ENCODE measurements at regions not wholly inside any gene's neighbourhood (a gene's known extent, or its start where the extent isn't known, plus 50 kb on each side); places are given as distances from the start of the nearest gene placed in this dataset.

GRCh38 chrX:110938977-110939732 lies 143.5 kb upstream of the CHRDL1 start:
- Histone ChIP-seq H3K27ac (no peak overlapping the region), H3K79me2 (ENCODE audit: low read depth) (no peaks in the 10 kb centered on the region), H3K36me3 (ENCODE audit: low read depth) (no peaks in the 10 kb centered on the region), H3K9me2 (ENCODE audit: insufficient read depth) (no peaks in the 10 kb centered on the region), H3K9me3 (ENCODE audit: insufficient read depth, low read depth) (no peaks in the 10 kb centered on the region; the same call in 1 of the 2 replicates), H2AFZ (no peak overlapping the region), H3K27me3 (ENCODE audit: insufficient read depth, low read depth) (peaks cover 11% of the 10 kb centered on the region), H3F3A (ENCODE audit: insufficient read depth, low read depth) (no peaks in the 10 kb centered on the region), H3K4me1 (replicated peaks; ENCODE audit: insufficient read depth) (no peaks in the 10 kb centered on the region), H3K4me2 (no peak overlapping the region), H4K20me1 (ENCODE audit: insufficient read depth) (no peaks in the 10 kb centered on the region), H3K4me3 (no peak overlapping the region)
- TF ChIP-seq EZH2 (IDR thresholded peaks at IDR 0.05; ENCODE audit: low read depth): no peak
- TF ChIP-seq, protein P1, sequence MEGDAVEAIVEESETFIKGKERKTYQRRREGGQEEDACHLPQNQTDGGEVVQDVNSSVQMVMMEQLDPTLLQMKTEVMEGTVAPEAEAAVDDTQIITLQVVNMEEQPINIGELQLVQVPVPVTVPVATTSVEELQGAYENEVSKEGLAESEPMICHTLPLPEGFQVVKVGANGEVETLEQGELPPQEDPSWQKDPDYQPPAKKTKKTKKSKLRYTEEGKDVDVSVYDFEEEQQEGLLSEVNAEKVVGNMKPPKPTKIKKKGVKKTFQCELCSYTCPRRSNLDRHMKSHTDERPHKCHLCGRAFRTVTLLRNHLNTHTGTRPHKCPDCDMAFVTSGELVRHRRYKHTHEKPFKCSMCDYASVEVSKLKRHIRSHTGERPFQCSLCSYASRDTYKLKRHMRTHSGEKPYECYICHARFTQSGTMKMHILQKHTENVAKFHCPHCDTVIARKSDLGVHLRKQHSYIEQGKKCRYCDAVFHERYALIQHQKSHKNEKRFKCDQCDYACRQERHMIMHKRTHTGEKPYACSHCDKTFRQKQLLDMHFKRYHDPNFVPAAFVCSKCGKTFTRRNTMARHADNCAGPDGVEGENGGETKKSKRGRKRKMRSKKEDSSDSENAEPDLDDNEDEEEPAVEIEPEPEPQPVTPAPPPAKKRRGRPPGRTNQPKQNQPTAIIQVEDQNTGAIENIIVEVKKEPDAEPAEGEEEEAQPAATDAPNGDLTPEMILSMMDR (conservative IDR thresholded peaks at IDR 0.05): no peak
- DNase-seq: no peak
- intact Hi-C loops (cut with micrococcal nuclease; ENCODE audit: unreplicated experiment): no loop called here
- ChIA-PET CTCF (no interaction called here), POLR2A (ENCODE audit: unreplicated experiment) (no interaction called here)
- no TSS peak for BruUV-seq (replicated peaks)

- Histone ChIP-seq H3K36me3 (ENCODE audit: low read depth) (no peaks in the 10 kb centered on the region), H2AFZ (no peak overlapping the region), H3K79me2 (ENCODE audit: low read depth) (no peaks in the 10 kb centered on the region), H3K27ac (no peak overlapping the region), H3K4me2 (no peak overlapping the region), H3K27me3 (ENCODE audit: insufficient read depth, low read depth) (no peaks in the 10 kb centered on the region), H3K4me3 (no peak overlapping the region), H3K9me2 (ENCODE audit: insufficient read depth) (no peaks in the 10 kb centered on the region), H3K9me3 (ENCODE audit: insufficient read depth, low read depth) (no peaks in the 10 kb centered on the region), H3K4me1 (replicated peaks; ENCODE audit: insufficient read depth) (no peaks in the 10 kb centered on the region), H3F3A (ENCODE audit: insufficient read depth, low read depth) (no peaks in the 10 kb centered on the region), H4K20me1 (ENCODE audit: insufficient read depth) (no peaks in the 10 kb centered on the region)
- CTCF ChIA-PET: no interaction called here
- DNase-seq: no peak
- no TSS peak for BruUV-seq (replicated peaks)
- intact Hi-C loops (cut with micrococcal nuclease; ENCODE audit: unreplicated experiment): no loop called here
- TF ChIP-seq, protein P1 (conservative IDR thresholded peaks at IDR 0.05): no peak
- no peak for TF ChIP-seq EZH2 (IDR thresholded peaks at IDR 0.05; ENCODE audit: low read depth)
- POLR2A ChIA-PET (ENCODE audit: unreplicated experiment): no interaction called here
Measured at GRCh38 chrX:110924871-110925270, 129.3 kb upstream of the CHRDL1 start.

DNA sequence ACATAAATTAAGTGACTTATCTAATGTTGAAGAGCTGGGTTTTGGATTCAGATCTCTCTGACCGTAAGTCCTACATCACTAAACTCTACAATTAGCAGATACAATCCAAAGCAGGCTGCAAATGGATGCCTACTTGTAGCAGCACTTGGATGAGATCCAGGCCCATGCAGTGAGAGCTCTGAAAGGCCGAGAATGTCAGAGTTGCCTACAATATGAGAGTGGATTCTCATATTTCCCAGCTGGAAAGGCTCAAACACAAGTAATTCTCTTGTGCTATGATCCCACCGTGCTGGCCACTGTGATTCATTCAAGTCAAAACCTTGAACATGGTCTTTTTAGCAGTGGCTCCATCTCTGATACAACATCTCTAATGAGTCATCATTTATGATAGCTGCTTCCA lies 125.4 kb upstream of the CHRDL1 start:
- Histone ChIP-seq H3K36me3 (ENCODE audit: low read depth) (no peaks in the 10 kb centered on the region), H3K27ac (no peak overlapping the region), H3K79me2 (ENCODE audit: low read depth) (no peaks in the 10 kb centered on the region), H2AFZ (no peak overlapping the region), H3K4me2 (no peak overlapping the region), H3K9me3 (ENCODE audit: insufficient read depth, low read depth) (no peaks in the 10 kb centered on the region), H3K9me2 (ENCODE audit: insufficient read depth) (no peaks in the 10 kb centered on the region), H4K20me1 (ENCODE audit: insufficient read depth) (no peaks in the 10 kb centered on the region), H3K4me3 (no peak overlapping the region), H3F3A (ENCODE audit: insufficient read depth, low read depth) (no peaks in the 10 kb centered on the region), H3K4me1 (replicated peaks; ENCODE audit: insufficient read depth) (no peaks in the 10 kb centered on the region), H3K27me3 (ENCODE audit: insufficient read depth, low read depth) (no peaks in the 10 kb centered on the region)
- TF ChIP-seq EZH2 (IDR thresholded peaks at IDR 0.05; ENCODE audit: low read depth): no peak
- TF ChIP-seq, protein P1 (conservative IDR thresholded peaks at IDR 0.05): no peak
- intact Hi-C loops (cut with micrococcal nuclease; ENCODE audit: unreplicated experiment): no loop called here
- ChIA-PET POLR2A (ENCODE audit: unreplicated experiment) (no interaction called here), CTCF (no interaction called here)
- BruUV-seq (replicated peaks): no TSS peak
- DNase-seq: no peak

All from PC-9 (cell line).